RKO (cell line): ENCODE measurements at regions not wholly inside any gene's neighbourhood (a gene's known extent, or its start where the extent isn't known, plus 50 kb on each side); places are given as distances from the start of the nearest gene placed in this dataset.

Experiments used
- DNase-seq: peaks from one replicate; pipeline ENCODE4 v3.0.0-alpha.2; 2016; ENCODE audit warnings: low spot score

DNA sequence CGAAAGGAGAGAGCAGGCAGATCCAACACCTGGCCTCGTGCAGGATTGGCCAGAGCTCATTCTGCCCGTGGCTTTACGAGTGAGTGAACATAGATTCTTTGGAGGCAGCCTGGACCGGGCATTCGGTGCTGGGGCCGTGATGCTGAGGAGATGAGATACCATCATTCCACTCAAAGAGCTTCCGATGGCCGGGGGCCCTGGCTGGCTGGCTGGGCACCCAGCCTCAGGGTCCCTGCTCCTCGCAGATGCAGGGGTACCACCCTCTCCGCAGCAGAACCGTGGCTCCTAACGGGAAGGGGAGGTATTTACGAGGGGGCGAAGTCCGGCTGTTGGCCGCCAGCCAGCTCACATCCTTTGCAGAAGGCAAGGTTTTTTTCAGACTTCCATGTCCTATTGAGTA, 66.1 kb upstream of the FOXF1 start:
- no peak for DNase-seq

DNA sequence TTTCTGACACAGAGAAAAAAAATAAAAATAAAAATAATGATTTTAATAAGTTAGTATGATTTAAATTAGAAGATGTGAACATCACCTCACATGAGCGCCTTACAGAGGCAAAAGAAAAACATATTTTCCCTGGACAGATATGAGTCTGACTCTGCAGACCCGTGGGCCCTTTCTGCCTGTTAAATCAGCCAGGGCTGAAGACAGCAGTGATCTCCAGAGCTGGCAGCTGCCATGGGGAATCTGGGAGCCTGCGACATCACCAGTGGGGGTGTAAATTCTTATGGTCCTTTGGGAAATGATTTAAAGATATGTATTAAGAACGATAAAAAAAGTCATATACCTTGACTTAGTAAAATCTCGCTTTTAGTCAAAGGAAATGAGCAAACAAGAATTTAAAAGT, 65.7 kb upstream of the FOXF1 start:
- no peak for DNase-seq

DNA sequence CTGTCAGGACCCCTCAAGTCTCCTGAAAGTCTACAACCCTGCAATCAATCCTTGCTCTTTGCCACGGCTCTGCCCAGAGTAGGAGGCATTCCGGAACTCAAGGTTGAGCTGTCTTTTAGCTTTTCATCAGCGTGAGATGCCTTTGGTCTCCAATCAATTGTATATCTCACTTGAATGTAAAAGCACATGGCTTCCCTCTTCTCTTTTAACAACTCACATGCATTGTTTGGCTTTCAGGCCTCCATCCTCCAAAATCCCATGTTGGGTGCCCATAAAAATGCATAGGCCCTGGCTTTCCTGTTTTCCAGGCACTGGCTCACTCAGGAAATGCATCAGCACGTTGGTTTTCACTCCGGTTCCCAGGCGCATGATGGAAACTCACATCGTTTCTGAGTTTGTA, 64.0 kb upstream of the FOXF1 start:
- no peak for DNase-seq

DNA sequence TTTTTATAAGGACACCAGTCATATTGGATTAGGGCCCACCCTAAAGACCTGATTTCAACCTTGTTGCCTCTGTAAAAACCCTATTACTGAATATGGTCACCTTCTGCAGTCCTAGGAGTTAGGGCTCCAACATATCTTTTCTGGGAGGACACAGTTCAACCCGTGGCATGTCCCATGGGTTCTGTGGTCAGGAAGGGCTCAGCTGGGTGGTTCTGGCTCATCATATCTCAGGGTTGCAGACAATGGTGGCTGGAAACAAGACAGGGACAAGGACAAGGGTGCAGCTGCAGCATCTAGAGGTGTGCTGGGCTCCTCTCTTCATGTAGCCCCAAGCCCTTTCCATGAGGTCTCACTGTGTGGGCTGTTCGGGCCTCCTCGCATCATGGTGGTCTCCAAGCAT, 63.1 kb upstream of the FOXF1 start:
- no peak for DNase-seq

DNA sequence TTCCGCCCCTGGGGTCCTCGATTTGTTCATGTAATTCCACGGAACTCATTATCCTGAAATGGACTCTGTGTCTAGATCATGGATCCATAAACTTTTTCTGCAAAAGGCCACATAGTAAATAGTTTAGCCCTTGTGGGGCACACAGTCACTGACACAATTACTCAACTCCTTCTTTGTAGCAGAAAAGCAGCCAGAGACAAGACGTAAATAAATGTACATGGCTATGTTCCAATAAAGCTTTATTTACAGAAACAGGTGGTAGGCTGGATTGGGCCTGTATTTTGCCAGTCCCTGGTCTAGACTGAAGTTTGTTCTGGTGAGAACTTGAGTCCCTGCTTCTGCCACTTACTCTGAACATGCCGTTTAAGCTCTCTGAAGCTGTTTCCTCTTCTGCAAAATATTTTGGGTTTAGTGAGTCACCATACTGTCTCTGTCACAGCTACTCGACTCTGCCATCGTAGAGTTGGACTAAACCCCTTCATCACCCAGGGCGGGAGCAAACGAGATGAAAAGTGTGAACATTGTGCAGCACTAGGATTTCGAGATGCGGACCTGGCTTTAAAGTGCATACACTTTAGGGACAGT, 61.9 kb upstream of the FOXF1 start:
- no peak for DNase-seq

DNA sequence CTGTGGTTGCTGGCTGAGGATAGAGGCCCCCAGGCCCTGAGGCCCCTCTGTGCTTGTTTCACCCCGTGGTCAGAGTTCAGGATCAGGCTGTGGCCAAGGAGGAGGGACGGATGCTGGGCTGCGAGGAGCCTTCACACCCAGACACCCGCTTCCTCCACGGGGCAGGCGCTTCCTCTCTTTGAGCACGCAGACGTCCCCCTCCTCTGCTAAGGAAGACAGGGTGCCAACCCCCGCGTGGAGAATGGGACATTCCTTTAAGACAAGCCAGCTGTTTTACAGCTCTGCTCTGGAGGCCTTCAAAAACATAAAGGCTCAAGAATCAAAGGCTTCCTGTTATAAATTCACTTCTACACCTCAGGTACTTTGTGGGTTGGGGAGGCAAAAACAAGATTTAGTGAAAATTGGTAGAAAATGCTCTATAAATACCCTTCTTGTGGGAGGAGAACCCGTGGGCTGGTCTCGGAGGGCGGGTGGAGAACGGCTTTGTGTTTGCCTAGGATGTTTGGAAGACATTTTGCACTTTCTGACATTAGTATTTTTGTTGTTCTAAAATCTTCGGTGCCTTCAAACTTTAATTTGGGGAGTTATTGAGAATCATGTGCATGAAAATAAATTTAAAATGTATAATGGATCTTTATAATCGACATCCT, 60.8 kb upstream of the FOXF1 start:
- no peak for DNase-seq

DNA sequence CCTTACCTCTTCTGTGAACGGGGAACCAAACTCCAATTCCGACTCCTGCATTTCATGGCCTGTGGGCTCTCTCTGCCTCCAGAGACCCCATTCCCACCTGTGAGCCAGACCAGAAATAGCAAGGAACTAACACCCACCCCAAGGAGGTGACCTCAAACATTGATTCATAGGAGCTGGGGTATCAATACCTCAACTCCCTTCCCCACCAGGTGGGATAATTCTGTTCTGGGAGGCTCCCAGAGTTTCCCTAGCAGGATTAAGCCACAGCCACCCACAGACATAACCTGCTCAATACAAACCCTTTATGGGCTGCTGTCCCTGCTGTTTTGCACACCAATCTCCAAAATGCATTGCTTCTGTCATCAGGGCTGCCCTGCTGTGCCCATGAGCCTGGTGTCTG, 59.6 kb upstream of the FOXF1 start:
- DNase-seq = no peak

DNA sequence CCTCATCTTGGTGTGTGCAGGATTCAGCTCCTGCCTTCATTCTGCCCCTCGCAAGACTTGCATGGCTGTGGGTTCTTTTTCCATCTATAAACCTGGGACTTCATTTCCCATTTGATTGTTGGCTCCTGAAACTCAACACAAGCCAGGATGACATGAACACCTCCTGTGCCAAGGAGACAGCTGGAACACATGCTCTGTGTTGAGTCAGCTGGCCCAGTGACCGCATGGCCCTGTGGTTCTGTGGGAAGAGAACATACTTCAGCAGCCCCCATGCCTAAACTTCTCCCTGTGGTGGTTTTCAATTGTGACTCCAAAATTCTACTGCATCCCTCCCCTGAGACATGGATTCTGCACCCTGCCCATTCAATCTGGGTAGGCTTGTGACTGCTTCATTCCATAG, 57.9 kb upstream of the FOXF1 start:
- no peak for DNase-seq

DNA sequence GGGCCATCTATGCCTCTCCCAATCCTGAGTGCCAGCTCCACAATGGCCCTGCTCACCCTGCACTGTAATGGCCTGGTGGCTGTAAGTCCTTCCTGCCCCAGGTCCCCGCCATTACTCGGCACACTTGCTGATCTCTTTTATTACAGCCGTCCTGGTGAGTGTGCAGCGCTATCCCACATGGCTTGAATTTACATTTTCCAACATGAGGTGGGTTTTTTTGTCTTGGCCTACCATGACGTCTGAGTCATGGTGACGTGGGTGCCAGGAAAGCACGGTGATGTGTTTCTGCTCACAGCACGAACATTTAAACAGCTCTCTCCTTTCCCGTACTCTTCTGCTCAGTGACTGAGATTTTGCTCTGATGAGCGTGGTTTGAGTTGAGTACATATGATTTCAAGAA, 55.2 kb upstream of the FOXF1 start:
- DNase-seq = peak; percentile 26

DNA sequence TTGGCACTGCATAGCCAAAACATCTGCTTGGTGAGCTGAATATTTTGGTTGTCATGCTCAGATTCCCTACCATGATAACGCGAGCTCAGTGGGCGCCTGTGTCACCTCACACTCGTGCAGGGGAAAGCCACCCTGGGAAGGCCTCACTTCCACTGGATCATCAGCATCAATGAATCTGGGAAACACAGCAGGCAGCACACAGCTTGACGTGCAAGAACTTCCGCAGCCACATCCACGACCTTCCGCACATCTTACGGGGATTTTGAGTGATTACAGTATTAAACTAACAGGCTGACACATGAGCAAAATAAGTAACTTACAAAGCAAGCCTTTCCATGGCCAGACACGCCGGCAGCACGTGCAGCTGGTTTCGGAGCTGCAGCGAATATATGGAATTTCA, 54.7 kb upstream of the FOXF1 start:
- DNase-seq = no peak

DNA sequence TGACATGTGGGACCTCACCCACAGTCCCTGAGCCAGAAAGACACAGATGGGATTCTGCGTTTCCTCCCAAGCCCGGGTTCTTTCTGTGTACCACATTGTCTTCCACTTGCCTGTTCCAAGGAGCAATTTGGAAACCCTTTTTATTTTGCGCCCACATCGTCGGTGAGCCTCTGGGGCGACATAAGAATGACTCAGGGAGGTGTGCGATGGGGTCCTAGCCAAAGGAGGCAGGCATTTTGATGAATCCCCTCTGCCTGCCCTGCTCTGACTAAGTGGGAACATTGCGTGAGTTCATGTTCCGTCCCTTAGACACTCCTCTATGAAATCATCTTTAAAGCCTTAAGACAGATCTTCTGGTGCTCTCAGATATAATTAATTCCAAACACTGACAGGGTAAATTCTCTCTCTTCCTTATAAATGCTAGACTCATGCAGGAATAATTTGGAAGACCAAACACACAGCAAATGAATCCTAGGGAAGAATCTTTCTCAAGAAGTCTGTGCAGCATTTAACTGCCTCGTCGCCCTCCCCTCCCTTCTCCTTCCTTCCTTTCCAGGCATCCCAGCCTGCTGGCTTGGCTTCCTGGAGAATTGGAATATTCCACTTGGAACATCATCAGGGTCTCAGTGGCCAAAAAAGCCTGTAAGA, 52.7 kb upstream of the FOXF1 start:
- no peak for DNase-seq

DNA sequence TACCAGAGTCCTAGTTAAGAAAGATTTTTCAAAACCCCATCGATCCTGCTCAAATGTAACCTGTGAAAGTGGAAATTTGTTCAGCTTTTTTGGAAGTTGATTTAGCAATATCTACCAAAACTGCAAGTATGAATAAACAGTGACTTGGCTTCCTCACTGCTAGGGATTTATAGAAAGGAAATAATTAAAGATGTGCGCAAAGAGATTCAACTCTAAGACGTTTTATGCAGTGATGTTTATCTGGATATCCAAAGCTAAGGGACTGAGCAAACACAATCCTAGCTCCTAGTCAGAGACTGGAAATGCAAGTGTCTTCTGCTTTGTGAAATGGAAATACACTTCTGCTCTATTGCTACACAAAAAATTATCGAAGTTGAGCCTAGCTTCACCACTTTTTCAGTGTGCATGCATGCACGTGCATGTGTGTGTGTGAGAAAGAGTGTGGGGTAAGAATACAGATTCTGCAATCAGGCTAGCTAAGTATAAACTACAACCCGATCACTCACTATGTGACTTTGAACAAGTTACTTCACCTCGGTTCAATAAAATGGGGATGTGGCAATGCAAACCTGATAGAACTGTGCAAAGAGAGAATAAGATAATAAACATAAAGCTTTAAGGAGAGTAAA, 52.1 kb upstream of the FOXF1 start:
- DNase-seq = no peak

DNA sequence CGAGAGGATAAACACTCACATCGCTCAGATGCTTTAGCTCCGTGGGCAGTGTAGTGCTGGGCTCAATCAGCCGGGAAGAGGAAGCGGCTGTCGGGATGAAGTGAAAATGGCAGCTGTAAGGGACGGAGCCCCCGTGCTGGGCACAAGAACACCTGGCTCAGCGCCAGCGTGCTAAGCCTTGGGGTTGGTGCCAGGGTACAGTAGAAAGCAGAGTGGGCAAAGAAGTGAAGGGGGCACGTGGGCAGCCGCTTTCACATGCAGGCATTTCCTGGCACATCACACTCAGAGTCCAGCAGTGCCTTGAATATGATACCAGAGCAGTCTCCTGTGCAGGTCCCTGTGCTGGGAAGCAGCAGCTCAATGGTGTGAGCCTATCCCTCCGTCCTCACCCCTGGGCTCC, 51.1 kb upstream of the FOXF1 start:
- DNase-seq = no peak
